Thymus (tissue), 11 donors: ENCODE measurements at regions not wholly inside any gene's neighbourhood (a gene's known extent, or its start where the extent isn't known, plus 50 kb on each side); places are given as distances from the start of the nearest gene placed in this dataset.

Experiments
- DNase-seq, 9 donors: peaks; one replicate each; pipeline ENCODE4 v3.0.0-alpha.2; 2013; ENCODE audit warnings: low spot score in 9 of 9, low read depth in 6 of 9, missing footprints in 1 of 9
- H3K27ac ChIP-seq, 2 donors: one replicate each; pipeline ENCODE4 v1.5.1; 2013; ENCODE audit warnings: control low read depth in 1 of 2, low read depth in 1 of 2, low read length in 1 of 2, mild to moderate bottlenecking in 1 of 2, moderate library complexity in 1 of 2
- H3K27me3 ChIP-seq, 2 donors: one replicate each; pipeline ENCODE4 v1.5.1; 2013; ENCODE audit warnings: low read length in 1 of 2; ENCODE audit not compliant: control insufficient read depth in 2 of 2, insufficient read depth in 1 of 2
- H3K36me3 ChIP-seq, 2 donors: one replicate each; pipeline ENCODE4 v1.5.1; 2013; ENCODE audit warnings: low read length in 1 of 2, mild to moderate bottlenecking in 1 of 2, moderate library complexity in 1 of 2; ENCODE audit not compliant: control insufficient read depth in 2 of 2, insufficient read depth in 2 of 2
- H3K4me1 ChIP-seq, 2 donors: one replicate each; pipeline ENCODE4 v1.5.1; 2013; ENCODE audit warnings: low read length in 2 of 2; ENCODE audit not compliant: control insufficient read depth in 2 of 2, insufficient read depth in 2 of 2
- H3K4me3 ChIP-seq, 2 donors: one replicate each; pipeline ENCODE4 v1.5.1; 2013; ENCODE audit warnings: low read length in 2 of 2, control low read depth in 1 of 2, mild to moderate bottlenecking in 1 of 2
- H3K9me3 ChIP-seq, 2 donors: one replicate each; pipeline ENCODE4 v1.5.1; 2013; ENCODE audit warnings: low read length in 1 of 2, mild to moderate bottlenecking in 1 of 2; ENCODE audit not compliant: control insufficient read depth in 2 of 2, insufficient read depth in 1 of 2
- WGBS: extraction: QIAGEN DNeasy Blood & Tissue Kit; methylation state at CpG from one replicate; pipeline ENCODE4 v1.1.7; 2013; 5-methylcytosine and 5-hydroxymethylcytosine counted together
- donor health status: healthy.

DNA sequence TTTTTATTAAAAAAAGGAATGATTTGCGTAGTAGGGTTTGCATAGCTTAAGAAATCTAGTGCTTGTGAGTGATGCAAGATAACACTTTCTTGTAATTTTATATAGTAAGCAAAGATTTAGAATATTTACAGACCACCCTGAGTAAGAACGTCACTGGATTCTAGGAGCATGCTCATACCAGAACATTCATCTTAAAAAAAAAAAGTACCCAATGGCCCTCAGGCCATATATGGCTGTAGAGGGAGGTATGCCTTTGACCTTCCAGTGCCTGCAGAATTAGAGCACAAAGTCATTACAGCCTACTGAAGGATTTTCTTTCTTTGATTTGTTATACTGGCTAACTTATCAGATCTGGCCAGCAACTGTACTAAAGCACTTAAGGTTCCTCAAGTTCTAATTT lies 236.3 kb upstream of the GYPA start:
- Histone ChIP-seq H3K27me3 (no peaks in the 10 kb centered on the region), H3K4me3 (no peak overlapping the region), H3K9me3 (no peaks in the 10 kb centered on the region), H3K4me1 (no peaks in the 10 kb centered on the region), H3K27ac (no peak overlapping the region), H3K36me3 (no peaks in the 10 kb centered on the region)
- DNase-seq = no peak
- 90% methylated on average over 2 of the region's 2 CpGs for WGBS

- WGBS = 76% methylated on average over 1 of the region's 1 CpG
- Histone ChIP-seq H3K27me3 (no peaks in the 10 kb centered on the region), H3K27ac (no peak overlapping the region), H3K4me3 (no peak overlapping the region), H3K36me3 (no peaks in the 10 kb centered on the region), H3K4me1 (no peaks in the 10 kb centered on the region), H3K9me3 (peaks cover 0 to 4% of the 10 kb centered on the region in 2 donors)
- no peak for DNase-seq
Measured at GRCh38 chr4:144384408-144384807, 243.9 kb upstream of the GYPA start.

- WGBS = 80% methylated on average over 2 of the region's 2 CpGs
Measured at GRCh38 chr4:144399927-144400326, 246.0 kb upstream of the HHIP start.

DNA sequence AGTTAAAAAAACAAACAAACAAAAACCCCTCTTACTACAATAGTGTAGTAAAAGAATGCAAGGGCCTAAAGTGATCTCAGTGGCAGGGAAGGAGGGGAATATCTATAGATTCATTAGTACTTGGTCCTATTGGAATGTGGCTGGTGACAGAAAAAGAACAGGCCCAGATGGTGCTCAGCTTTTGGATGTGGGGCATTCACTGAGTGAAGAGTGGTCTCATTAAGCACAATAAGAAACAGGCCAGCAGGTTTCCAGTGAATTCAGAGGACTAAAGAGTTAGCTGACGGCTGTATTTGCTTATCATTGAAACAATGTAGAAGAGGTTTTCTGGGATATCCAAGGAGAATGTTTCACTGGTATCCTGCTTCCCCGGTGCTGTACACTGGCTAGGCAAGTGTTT lies 243.8 kb upstream of the HHIP start:
- H3K4me3 ChIP-seq = no peak overlapping the region
- WGBS = 95% methylated on average over 2 of the region's 2 CpGs

More at GRCh38 chr4:144399927-144400326, 246.0 kb upstream of the HHIP start:
- H3K9me3 ChIP-seq = no peaks in the 10 kb centered on the region
- H3K27me3 ChIP-seq = no peaks in the 10 kb centered on the region
- no peaks in the 10 kb centered on the region for H3K4me1 ChIP-seq
- H3K36me3 ChIP-seq = no peaks in the 10 kb centered on the region
- no peak for DNase-seq
- no peak overlapping the region for H3K4me3 ChIP-seq
- H3K27ac ChIP-seq = no peak overlapping the region

GRCh38 chr4:144402999-144403398 lies 243.0 kb upstream of the HHIP start:
- H3K27ac ChIP-seq = no peak overlapping the region
- WGBS = 96% methylated on average over 1 of the region's 1 CpG
- H3K4me1 ChIP-seq = no peaks in the 10 kb centered on the region
- H3K4me3 ChIP-seq = no peak overlapping the region
- no peak for DNase-seq
- no peaks in the 10 kb centered on the region for H3K27me3 ChIP-seq
- no peaks in the 10 kb centered on the region for H3K9me3 ChIP-seq
- no peaks in the 10 kb centered on the region for H3K36me3 ChIP-seq

More for the DNA sequence above, 243.8 kb upstream of the HHIP start:
- no peak overlapping the region for H3K27ac ChIP-seq
- no peaks in the 10 kb centered on the region for H3K36me3 ChIP-seq
- no peak for DNase-seq
- H3K4me1 ChIP-seq = no peaks in the 10 kb centered on the region
- no peaks in the 10 kb centered on the region for H3K27me3 ChIP-seq
- no peaks in the 10 kb centered on the region for H3K9me3 ChIP-seq

- no peaks in the 10 kb centered on the region for H3K36me3 ChIP-seq
- no peaks in the 10 kb centered on the region for H3K4me1 ChIP-seq
- 94% methylated on average over 1 of the region's 1 CpG for WGBS
- no peak overlapping the region for H3K4me3 ChIP-seq
- DNase-seq = no peak
- no peaks in the 10 kb centered on the region for H3K9me3 ChIP-seq
- H3K27ac ChIP-seq = no peak overlapping the region
- H3K27me3 ChIP-seq = no peaks in the 10 kb centered on the region
Measured at GRCh38 chr4:144403893-144404292, 242.1 kb upstream of the HHIP start.

- 84% methylated on average over 4 of the region's 4 CpGs for WGBS
Measured at GRCh38 chr4:144409525-144409924, 236.4 kb upstream of the HHIP start.

GRCh38 chr4:144410230-144410783 lies 235.6 kb upstream of the HHIP start:
- Histone ChIP-seq H3K4me3 (no peak overlapping the region), H3K27me3 (no peaks in the 10 kb centered on the region), H3K36me3 (no peaks in the 10 kb centered on the region), H3K27ac (no peak overlapping the region), H3K4me1 (no peaks in the 10 kb centered on the region), H3K9me3 (no peaks in the 10 kb centered on the region)
- DNase-seq = no peak
- WGBS = 90% methylated on average over 2 of the region's 2 CpGs

More at GRCh38 chr4:144409525-144409924, 236.4 kb upstream of the HHIP start:
- Histone ChIP-seq H3K4me1 (no peaks in the 10 kb centered on the region), H3K27me3 (no peaks in the 10 kb centered on the region), H3K4me3 (no peak overlapping the region), H3K36me3 (no peaks in the 10 kb centered on the region), H3K9me3 (no peaks in the 10 kb centered on the region), H3K27ac (no peak overlapping the region)
- no peak for DNase-seq

DNA sequence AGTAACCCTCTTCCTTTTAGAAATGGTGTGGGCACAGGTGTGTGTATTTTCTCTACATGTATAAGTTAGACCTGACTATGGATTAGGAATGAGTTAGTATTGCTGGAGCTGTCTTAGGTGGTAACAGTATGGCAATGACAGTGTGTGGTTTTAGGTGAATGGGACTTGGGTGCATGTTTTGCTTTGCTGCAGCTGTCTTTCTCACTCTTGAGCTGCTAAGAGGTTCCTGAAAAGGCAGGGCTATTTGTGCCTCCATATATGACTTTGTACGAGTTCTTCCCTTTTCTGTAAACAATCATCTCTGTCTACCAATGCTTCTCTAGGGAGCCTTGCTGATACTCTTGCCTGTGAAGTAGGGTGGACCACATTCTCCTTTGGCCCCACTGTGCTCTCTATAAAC lies 234.8 kb upstream of the HHIP start:
- Histone ChIP-seq H3K27me3 (no peaks in the 10 kb centered on the region), H3K4me3 (no peak overlapping the region), H3K4me1 (no peaks in the 10 kb centered on the region), H3K9me3 (no peaks in the 10 kb centered on the region), H3K36me3 (no peaks in the 10 kb centered on the region), H3K27ac (no peak overlapping the region)
- no peak for DNase-seq
- WGBS = 57% methylated on average over 1 of the region's 1 CpG

GRCh38 chr4:144411700-144412099 lies 234.3 kb upstream of the HHIP start:
- Histone ChIP-seq H3K36me3 (no peaks in the 10 kb centered on the region), H3K9me3 (no peaks in the 10 kb centered on the region), H3K4me3 (no peak overlapping the region), H3K27ac (no peak overlapping the region), H3K4me1 (no peaks in the 10 kb centered on the region), H3K27me3 (no peaks in the 10 kb centered on the region)
- DNase-seq = no peak
